Astrocyte of the cerebellum (primary cell): ENCODE measurements at regions not wholly inside any gene's neighbourhood (a gene's known extent, or its start where the extent isn't known, plus 50 kb on each side); places are given as distances from the start of the nearest gene placed in this dataset.

Experiments used
- DNase-seq: peaks from one replicate; pipeline ENCODE4 v3.0.0-alpha.2; 2011; ENCODE audit warnings: low read depth
- H3K4me3 ChIP-seq: 2 replicates; pipeline ENCODE4 v1.5.1; 2011; ENCODE audit warnings: mild to moderate bottlenecking, low read depth, low read length, moderate library complexity
- CTCF ChIP-seq: IDR thresholded peaks from 2 replicates; pipeline ENCODE4 v1.5.1; 2012; ENCODE audit warnings: low read length, low read depth, moderate library complexity, mild to moderate bottlenecking; ENCODE audit errors: missing control alignments
- in situ Hi-C: cut with HindIII; loops from 2 replicates; pipeline ENCODE4 v1.10.0; 2017; ENCODE audit warnings: low sequenced_read_pairs

- in situ Hi-C loops, result no loop called here
- no peak for TF ChIP-seq CTCF
- H3K4me3 ChIP-seq, result no peak overlapping the region
- DNase-seq, result no peak
Observed at GRCh38 chr1:222232842-222233241, 315.1 kb downstream of the HHIPL2 start.

- DNase-seq, result no peak
- in situ Hi-C loops, result no loop called here
- TF ChIP-seq CTCF, result no peak
- no peak overlapping the region for H3K4me3 ChIP-seq
Observed at GRCh38 chr1:222229672-222230312, 318.1 kb downstream of the HHIPL2 start.

- no peak overlapping the region for H3K4me3 ChIP-seq
- DNase-seq, result no peak
- no peak for TF ChIP-seq CTCF
- in situ Hi-C loops, result no loop called here
Observed at GRCh38 chr1:222225316-222225691, 322.6 kb downstream of the HHIPL2 start.

- TF ChIP-seq CTCF, result no peak
- no peak overlapping the region for H3K4me3 ChIP-seq
- no peak for DNase-seq
- in situ Hi-C loops, result loop anchor here (5.0 kb wide), 1 partner anchor 48 kb away; no protein-coding TSS in a partner anchor
Observed at GRCh38 chr1:222224636-222225315, 323.1 kb downstream of the HHIPL2 start.

- TF ChIP-seq CTCF, result no peak
- DNase-seq, result no peak
- no peak overlapping the region for H3K4me3 ChIP-seq
- in situ Hi-C loops, result loop anchor here (5.0 kb wide), 1 partner anchor 48 kb away; no protein-coding TSS in a partner anchor
Observed at GRCh38 chr1:222224156-222224555, 323.7 kb downstream of the HHIPL2 start.

- DNase-seq, result no peak
- in situ Hi-C loops, result loop anchor here (5.0 kb wide), 1 partner anchor 49 kb away; no protein-coding TSS in a partner anchor
- TF ChIP-seq CTCF, result no peak
- H3K4me3 ChIP-seq, result no peak overlapping the region
Observed at GRCh38 chr1:222223010-222223409, 324.9 kb downstream of the HHIPL2 start.
